Neural cell (in vitro differentiated cells): ENCODE measurements at regions not wholly inside any gene's neighbourhood (a gene's known extent, or its start where the extent isn't known, plus 50 kb on each side); places are given as distances from the start of the nearest gene placed in this dataset.

Experiments used
- CTCF ChIP-seq: fragments of 450-650 bp; IDR thresholded peaks from 2 replicates; pipeline ENCODE4 v1.5.1; 2014; ENCODE audit warnings: antibody characterized with exemption, mild to moderate bottlenecking, moderate library complexity; ENCODE audit not compliant: poor library complexity, severe bottlenecking
- EP300 ChIP-seq: fragments of 450-650 bp; conservative IDR thresholded peaks from 2 replicates; pipeline ENCODE4 v1.6.1; 2014; ENCODE audit warnings: antibody characterized with exemption, mild to moderate bottlenecking, moderate library complexity; ENCODE audit not compliant: poor library complexity, severe bottlenecking
- POLR2AphosphoS5 ChIP-seq: IDR thresholded peaks from 2 replicates; pipeline ENCODE4 v1.6.1; 2012
- RAD21 ChIP-seq: fragments of 450-650 bp; conservative IDR thresholded peaks from 2 replicates; pipeline ENCODE4 v1.6.1; 2014; ENCODE audit warnings: antibody characterized with exemption, mild to moderate bottlenecking, moderate library complexity

- TF ChIP-seq CTCF: no peak
- no peak for TF ChIP-seq POLR2AphosphoS5
- TF ChIP-seq EP300: no peak
- TF ChIP-seq RAD21: no peak
Measured at GRCh38 chr13:109393045-109393444, 393.3 kb downstream of the IRS2 start.
